Cardiac fibroblast (primary cell): ENCODE measurements at regions not wholly inside any gene's neighbourhood (a gene's known extent, or its start where the extent isn't known, plus 50 kb on each side); places are given as distances from the start of the nearest gene placed in this dataset.

ENCODE experiments used
- DNase-seq, 2 donors: peaks; one replicate each; pipeline versions ENCODE4 v3.0.0 to v3.0.0-alpha.2; 2010; ENCODE audit warnings: low read depth in 2 of 2
- H3K4me3 ChIP-seq, 2 donors: replicated peaks in 1 of 2; 1 replicate in 1 of 2; 2 replicates in 1 of 2; pipeline ENCODE4 v1.5.1; 2011; ENCODE audit warnings: low read depth in 2 of 2, low read length in 2 of 2, mild to moderate bottlenecking in 2 of 2, moderate library complexity in 1 of 2
- CTCF ChIP-seq: IDR thresholded peaks from one replicate; pipeline ENCODE4 v1.5.1; 2011; ENCODE audit warnings: low read depth, mild to moderate bottlenecking, low read length, inconsistent platforms

GRCh38 chr3:178300441-178300959, 235.7 kb upstream of the KCNMB2 start:
- no peak overlapping the region for H3K4me3 ChIP-seq
- TF ChIP-seq CTCF: no peak

GRCh38 chr3:178302966-178303930, 233.0 kb upstream of the KCNMB2 start:
- no peak overlapping the region for H3K4me3 ChIP-seq
- no peak for TF ChIP-seq CTCF
- peak in 1 of 2 donors; percentile 50 for DNase-seq

More at GRCh38 chr3:178300441-178300959, 235.7 kb upstream of the KCNMB2 start:
- no peak for DNase-seq

GRCh38 chr3:178304758-178305467, 231.3 kb upstream of the KCNMB2 start:
- no peak overlapping the region for H3K4me3 ChIP-seq
- DNase-seq: peak; percentile 55 to 87
- no peak for TF ChIP-seq CTCF

GRCh38 chr3:178306432-178307115, 229.7 kb upstream of the KCNMB2 start:
- no peak for TF ChIP-seq CTCF
- no peak overlapping the region for H3K4me3 ChIP-seq
- DNase-seq: no peak

- DNase-seq: peak in 1 of 2 donors; percentile 54
- H3K4me3 ChIP-seq: no peak overlapping the region
- TF ChIP-seq CTCF: no peak
These were observed 227.5 kb upstream of the KCNMB2 start for GRCh38 chr3:178308771-178309170.

GRCh38 chr3:178310949-178311348, 225.3 kb upstream of the KCNMB2 start:
- DNase-seq: no peak
- no peak for TF ChIP-seq CTCF
- no peak overlapping the region for H3K4me3 ChIP-seq
